GM18868 (cell line): ENCODE measurements at regions not wholly inside any gene's neighbourhood (a gene's known extent, or its start where the extent isn't known, plus 50 kb on each side); places are given as distances from the start of the nearest gene placed in this dataset.
"Not testable (repeated sequence)": the region's sequence is repeated elsewhere in the genome, so short reads cannot be mapped to it uniquely, and the experiment has no call there.

ENCODE experiments used
- ATAC-seq: cut with Tn5 transposase; IDR thresholded peaks from one replicate; pipeline ENCODE4 v1.9.1; 2021; ENCODE audit warnings: mild to moderate bottlenecking, moderate library complexity; ENCODE audit not compliant: unreplicated experiment

DNA sequence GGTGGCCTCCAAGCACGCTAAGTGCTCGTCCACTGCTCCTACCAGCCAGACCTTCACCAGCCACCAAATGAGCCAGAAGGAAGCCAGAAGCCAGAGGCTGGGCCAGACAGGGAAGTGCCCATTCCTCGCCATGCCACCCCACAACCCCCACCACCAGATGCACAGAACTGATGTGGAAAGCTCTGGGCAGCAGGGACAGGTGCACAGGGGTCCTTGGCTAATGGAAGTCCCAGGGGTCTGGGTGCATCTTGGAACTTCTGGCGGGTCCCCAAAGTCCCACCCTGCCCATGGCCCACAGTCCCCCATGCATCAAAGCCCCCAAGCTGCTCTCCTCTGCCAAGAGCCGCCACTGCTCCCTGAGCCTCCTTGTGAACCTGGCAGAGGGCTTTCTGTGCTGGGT lies 173.1 kb upstream of the ID2 start:
- no peak for ATAC-seq

DNA sequence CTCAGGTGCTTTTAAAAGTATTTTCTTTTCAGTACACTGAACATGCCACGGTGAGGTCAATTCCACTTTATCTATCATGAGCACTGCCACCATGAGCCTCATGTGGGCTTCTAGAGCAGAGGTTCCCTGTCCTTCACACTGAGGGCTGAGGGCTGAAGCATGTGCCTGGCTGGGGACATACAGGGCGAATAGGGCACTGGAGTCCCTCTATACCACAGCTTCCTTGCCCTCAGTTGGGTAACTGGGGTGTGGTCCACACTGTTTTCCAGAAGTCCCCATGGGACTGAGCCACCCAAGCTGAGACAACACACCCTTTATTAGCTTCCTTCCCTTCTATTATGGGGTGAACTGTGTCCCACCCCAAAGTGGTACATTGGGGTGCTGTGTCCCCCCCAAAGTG lies 172.2 kb upstream of the ID2 start:
- no peak for ATAC-seq

DNA sequence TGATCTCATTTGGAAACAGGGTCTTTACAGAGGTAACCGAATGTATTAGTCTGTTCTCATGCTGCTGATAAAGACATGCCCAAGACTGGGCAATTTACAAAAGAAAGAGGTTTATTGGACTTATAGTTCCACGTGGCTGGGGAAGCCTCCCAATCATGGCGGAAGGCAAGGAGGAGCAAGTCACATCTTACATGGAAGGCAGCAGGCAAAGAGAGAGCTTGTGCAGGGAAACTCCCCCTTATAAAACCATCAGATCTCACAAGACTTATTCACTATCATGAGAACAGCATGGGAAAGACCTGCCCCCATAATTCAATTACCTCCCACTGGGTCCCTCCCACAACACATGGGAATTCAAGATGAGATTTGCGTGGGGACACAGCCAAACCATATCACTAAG lies 171.8 kb upstream of the ID2 start:
- not testable (repeated sequence) for ATAC-seq

DNA sequence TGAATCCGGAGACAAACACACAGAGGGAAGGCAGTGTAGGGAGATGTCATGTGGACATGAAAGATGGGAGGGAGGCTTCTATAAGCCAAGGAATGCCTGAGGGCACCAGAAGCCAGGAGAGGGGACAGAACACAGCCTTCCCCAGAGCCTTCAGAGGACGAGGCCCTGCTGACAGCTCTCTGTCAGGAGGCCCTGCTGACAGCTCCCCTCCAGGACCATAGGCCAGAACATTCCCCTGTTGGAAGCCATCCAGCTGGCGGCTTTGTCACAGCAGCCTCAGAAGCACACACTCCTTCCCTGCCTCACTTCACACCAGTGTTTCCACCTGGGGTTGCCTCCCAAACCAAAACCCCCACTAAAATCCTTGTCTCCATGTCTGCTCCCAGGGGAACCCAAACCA lies 171.3 kb upstream of the ID2 start:
- no peak for ATAC-seq

DNA sequence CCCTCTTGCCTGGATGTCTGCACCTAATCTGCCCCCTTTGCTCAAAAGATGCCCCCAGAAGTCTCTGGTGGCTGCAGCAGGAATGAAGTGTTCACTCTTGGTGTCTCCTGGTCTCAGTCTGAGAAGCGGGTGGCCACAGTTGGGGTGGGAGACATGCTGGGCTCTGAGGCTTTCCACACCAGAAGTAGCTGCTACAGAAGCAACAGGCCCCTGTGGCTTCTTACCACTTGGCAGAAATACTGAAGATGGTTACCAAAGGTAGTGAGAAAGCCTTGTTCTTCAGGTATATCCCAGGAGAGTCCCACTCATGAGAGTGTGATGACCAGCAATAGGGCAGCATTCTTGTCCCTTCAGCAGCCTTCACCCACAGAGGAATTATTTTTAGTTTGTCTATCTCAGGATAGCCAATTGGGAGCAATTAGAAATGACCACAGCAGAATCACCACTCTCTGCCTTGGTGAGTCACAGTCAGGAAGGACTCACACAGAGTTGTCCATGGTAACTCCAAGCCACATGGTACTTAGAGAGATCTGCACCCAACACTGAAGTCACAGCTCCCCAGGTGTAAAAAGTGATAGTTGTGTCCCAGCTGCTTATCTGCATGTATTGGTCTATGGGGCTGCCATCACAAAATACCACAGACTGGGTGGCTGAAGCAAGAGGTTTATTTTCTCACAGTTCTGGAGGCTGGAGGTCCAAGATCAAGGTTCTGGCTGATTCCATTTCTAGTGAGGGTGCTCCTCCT lies 169.8 kb upstream of the ID2 start:
- ATAC-seq, result no peak

DNA sequence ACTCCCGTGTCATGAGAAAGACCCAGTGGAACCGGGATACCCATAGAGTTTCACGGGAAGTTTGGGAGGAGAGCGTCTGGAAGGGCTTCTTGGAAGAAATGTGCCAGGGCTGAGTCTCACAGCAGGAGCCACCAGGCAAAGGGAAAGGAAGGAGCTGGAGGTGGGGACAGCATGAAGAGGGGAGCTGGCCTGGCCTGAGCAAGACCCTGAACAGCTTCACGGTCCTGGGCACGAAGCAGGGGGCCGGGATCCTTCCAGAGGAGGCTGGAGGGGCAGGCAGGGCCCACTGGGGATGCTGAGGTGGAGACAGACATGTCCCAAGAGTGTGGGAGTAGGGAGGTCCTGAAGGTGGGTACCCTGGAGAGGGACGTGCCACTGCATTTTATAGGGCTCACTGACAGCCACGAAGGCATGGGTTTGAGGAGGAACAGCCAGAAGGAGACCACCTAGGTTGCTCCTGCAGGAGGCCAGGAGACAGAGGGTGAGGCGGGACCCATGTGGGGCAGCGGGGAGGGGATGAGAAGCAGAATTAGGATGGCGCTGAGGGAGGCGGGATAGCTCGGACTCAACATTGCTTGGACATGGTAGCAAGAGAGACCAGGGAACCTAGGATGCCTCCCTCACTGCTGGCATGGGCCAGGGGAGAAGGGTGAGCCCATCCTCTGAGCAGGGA lies 168.1 kb upstream of the ID2 start:
- ATAC-seq, result no peak

DNA sequence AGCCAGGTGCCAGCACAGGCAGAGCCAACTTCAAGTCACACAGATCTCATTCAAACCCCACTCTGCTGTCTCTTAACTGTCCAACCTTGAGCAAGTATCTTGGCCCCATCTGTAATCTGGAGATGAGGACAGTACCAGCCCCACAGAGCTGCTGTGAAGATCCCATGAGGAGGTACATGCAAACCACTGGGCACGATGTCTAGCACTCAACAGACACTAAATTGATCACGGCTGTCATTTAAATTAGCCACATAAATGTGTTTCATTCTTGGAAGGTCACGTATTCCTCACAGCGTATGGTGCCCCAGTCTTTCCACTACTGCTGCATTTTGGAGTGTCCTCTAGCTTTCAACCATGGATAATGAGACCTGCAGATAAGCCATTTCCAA lies 167.6 kb upstream of the ID2 start:
- ATAC-seq, result no peak

DNA sequence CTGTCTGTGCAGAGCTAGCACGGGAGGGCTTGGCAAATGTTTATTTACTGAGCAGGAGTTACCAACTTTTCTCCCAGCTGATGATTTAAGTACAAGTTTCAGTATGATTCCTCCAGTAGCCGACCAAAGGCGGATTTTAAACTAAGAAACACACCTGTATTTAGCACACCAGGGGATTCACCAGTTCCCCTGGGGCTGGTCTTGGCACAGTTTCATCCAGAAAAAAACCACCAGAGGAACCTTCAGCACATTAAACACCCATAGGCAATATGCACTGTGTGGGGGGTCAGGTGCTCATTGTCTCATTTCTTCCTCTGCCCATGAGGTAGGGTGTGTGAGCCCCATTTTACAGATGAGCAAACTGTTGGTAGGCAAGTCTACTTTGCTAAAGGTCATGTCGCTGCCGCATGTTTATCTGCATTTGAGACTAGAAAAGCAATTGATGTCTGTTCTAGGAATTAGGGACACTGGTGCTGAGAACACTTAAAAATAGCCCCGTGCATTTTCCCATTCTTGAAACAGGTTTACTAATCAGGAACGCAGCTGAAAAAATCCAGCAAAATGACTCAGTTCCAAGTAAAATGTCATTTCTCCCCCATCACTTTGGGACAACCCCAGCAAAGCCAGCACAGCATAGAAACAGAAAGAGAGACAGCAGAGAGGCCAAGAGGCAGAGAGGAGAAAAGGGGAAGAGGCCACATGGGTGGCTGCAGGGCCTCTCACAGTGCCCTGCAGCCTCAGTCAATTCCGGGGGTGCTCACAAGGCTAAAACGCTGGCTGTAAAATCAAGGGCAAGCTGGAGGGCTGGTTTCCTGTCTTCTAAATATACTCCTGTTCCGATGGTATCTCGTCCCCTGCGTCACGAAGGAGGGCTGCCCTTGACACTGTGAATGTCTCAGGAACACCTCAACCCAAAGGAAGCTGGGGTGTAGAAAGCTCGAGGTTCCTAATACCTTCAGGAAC lies 166.8 kb upstream of the ID2 start:
- ATAC-seq, result peak; percentile 70

DNA sequence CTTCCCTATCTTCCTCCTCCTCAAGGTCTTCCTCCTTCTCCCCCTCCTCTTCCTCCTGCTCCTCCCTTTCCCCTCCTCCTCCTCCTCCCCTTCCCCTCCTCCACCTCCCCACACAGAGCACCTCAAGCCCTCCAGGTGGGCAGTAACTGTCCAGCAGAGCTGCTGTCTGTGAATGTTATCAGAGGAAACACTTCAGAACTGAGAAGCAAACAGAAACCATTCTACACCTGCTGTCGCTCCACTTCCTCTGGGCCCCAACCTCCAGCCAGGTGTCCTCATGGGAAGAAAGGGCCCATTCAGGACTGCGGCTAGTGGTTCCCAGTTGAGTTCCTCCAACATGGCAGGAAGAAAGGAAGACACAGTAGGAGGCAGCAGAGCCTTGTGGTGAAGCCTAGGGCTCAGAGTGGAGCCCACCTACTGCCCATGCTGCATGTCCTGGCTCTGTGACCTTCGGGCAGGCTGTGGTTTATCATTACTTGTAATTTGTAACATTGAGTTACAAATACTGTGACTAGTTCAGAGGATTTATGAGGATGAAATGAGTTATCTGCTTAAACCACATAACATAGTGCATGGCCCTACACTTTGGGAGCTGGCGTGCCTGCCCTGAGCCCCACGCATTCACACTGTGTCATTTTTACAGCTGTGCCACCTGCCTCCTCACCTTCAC lies 165.9 kb upstream of the ID2 start:
- peak; percentile 29 for ATAC-seq

DNA sequence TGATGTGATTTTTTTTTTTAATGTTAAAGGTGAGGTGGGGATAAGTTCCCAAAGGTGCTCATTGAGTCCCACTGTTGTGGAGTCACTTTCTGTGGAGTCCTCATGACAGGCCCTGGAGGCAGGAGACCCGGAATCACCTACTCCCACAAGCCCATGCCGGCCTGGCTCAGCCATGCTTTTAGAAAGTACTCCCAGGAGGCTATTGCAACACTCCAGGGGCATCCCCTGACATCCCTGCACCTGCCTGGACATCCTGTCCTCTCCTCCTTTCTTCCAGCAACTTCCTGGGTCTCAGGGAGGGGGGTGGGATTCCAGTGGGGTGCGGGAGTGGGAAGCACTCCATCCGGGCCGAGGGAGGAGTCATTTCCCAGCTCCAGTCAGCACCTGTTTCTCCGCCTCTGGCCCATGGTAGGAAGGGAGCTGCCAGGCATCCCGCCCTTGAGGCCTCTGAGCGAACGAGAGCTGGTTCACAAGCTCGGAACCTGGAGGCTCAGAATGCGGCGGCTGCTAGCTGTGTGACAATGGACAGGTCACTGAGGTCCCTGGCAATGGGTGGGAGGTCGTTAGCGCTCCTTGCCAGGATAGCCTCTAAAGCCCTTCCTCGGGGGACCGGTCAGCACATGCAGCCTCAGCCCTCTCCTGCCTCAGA lies 163.9 kb upstream of the ID2 start:
- ATAC-seq, result no peak

DNA sequence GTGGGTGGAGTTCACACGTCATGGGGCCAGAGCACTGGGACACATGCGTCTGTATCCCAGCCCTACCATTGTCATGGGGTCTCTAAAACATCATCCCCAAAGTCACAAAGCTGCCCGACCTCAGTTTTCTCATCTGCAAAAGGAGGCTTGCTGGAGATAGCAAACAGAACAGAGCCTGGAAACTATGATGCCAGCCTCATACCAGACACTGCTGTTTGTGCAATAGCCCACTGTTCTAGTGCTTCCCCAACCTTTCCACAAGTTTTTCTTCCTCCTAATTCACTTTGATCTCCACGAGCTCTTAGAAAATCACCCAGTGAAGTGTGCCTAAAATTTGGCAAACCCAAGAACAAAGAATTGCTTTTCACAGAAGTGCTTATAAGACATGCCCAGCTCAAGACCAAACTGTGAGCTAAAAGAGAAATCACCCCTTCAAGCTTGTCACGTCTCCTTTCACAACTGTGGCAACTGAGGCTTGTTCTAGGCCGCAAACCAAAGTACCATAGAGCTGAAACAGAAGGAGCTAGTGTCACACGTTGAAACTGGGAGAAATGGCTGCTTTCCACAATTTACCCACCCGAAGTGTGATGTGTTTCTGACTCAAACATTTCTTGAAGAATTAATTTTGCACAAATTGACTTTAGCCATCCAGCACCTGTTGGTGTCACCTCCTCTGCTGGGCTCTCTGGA lies 162.7 kb upstream of the ID2 start:
- ATAC-seq, result no peak

DNA sequence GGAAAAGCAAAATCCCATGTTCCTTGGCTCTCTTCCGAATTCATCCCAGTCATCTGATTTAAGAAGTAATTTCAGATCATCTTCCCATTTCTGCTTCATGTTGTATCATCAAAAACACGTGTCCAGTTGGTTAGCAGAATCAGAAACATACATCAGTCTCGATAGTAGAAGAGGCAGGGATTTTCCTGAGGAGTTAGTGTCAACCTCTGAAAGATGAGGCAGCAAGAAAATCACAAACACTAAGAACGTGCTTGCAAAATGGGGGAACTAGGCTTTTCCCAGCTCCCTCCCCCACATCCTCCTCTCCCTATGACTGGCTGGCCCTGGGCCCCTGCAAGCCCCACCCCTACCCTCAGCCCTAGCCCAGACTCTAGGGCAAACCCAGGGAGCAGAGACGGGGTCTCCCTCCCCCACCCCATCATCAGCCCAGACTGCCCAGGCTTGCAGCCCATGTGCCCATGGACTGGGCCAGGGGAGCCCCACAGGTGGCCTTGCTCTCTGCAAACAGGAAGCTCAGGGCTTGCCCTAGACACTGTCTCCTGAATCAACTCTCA lies 161.0 kb upstream of the ID2 start:
- peak; percentile 35 for ATAC-seq

DNA sequence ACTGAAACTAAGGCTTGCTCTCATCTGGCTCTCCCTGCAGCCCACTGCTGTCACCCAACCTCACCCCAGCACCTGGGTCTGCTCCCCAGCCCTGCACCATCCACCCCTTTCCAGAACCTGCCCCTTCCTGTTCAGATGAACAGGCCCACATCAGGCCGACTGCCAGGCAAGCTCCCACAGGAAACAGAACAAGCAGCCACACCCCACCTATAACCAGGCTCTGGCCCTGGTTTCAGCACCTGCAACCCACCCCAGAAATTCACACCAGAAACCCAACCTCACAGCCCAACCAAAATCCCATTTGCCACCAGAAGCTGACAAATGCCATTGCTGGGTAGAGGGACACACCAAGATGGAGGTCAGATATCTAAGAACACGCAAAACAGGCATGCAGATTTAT lies 159.2 kb upstream of the ID2 start:
- ATAC-seq, result no peak

DNA sequence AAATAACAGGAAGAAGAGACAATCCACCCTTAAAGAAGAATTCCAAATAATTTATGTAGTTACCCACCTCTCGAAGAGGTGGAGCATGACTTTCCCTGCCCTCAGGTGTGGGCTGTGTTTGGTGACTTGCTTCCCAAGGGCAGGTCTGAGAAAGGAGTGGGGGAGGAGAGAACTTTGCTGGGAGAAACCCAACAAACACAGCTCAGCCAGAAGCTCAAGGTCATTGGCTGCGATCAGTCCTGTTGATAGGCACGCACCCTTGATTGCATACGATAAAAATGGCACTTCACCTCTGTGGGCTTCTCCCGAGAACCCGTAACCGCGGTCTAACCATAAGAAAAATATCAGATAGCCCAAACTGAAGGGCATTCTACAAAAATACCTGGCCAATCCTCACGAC lies 157.5 kb upstream of the ID2 start:
- ATAC-seq, result no peak

DNA sequence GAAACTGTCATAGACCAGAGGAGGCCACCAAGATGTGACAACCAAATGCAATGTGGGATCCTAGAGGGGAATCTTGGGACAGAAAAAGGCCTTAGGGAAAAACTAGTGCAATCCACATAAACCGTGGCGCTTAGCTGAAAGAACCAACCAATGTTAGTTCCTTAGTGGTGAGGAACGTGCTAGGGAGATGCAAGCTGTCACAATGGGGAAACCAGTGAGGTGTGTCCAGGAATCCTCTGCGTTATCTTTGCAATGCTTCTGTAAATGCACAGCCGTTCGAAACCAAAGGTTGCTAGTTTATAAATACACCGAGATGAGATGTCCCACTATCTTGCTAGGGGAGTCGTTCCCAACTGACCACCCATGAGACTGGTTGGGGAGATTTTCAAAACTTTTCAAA lies 157.0 kb upstream of the ID2 start:
- no peak for ATAC-seq

DNA sequence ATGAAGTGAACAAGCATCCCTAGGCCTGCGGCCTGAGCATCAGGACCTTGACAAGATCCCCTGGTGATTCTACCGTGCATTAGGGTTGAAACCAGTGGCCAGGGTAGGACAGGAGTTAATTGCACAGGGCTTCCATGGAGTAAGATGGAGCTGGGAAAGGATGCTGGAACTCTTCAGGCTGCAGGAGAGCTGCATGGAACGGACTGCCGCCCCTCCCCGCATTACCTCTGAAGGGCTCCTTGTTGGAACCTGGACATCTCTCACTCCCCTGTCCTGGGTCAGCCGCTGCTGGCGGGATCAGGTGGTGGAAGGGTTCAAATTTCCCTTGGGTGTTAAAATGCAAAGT lies 156.6 kb upstream of the ID2 start:
- ATAC-seq, result no peak

DNA sequence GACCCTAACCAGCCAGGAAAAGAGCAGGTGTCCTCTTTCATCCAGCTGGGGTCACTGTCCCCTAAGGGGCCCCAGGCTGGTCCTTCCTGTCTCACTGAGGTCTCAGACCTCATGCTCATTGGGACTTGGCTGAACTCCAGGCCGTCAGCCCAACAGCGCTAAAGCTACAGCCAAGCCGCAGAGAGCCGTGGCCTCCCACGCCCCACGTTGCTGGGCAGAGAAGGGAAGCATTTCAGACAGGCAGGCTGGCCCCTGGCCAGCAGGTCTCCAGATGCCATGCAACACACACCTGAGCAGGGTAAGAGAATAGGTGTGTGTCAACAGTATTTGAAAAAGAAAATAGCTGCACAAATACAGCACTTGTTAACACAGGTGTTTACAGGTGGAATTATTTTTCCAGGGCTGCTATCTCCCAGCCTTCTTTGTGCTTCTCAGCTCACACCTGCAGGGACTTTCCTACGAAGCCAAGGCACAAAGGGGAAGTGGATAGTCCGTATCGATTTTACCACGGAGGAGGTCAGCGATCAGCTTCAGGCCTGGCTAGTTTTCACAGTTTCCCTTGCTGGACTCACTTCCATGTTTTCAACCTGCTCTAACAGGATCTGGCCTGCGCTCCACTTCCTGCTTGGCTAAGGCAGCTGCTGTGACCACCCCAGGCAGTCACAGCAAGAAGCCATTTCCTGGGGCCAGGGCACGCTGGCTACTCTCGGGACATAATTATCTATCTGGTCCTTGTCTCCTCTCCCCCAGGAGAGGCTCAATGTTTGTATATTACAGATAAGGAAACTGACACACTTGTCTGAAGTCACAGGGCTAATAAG lies 156.1 kb upstream of the ID2 start:
- peak; percentile 68 for ATAC-seq

DNA sequence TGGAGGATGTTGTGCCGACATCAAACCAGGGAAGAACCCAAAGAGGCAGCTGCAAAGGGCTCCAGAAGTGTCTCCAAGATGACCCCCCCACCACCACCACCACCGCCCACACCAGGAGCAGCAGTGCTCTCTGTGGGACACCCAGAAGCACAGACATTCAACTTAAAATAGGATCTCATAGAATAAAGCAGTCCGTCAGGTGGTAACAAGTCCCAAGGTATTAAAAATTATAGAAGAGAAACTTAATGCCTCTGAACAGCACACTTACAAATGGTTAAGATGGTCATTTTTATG lies 155.5 kb upstream of the ID2 start:
- ATAC-seq, result no peak

DNA sequence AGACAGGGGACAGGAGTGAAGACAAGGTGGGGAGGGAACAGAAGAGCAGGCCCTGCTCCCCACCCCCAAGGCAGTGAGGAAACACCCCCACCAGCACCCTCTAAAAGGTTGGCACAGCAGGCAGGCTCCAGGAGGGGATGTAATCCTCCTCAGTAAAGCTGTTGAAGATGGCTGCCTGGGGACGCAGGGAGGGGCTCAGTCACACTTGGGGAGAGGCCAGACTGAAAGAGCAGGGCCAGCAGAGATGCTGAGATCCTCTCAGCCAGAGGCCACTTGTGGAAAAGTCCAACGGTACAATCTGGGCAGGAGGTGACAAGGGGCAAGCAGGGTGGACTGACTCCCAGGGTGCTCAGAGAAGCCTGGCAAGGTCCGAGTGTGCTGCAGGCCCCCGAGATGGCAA lies 154.8 kb upstream of the ID2 start:
- no peak for ATAC-seq
